GM19452 (cell line): ENCODE measurements at regions not wholly inside any gene's neighbourhood (a gene's known extent, or its start where the extent isn't known, plus 50 kb on each side); places are given as distances from the start of the nearest gene placed in this dataset.
"Not testable (repeated sequence)": the region's sequence is repeated elsewhere in the genome, so short reads cannot be mapped to it uniquely, and the experiment has no call there.

Experiments used
- ATAC-seq: cut with Tn5 transposase; IDR thresholded peaks from one replicate; pipeline ENCODE4 v1.9.1; 2021; ENCODE audit not compliant: unreplicated experiment

DNA sequence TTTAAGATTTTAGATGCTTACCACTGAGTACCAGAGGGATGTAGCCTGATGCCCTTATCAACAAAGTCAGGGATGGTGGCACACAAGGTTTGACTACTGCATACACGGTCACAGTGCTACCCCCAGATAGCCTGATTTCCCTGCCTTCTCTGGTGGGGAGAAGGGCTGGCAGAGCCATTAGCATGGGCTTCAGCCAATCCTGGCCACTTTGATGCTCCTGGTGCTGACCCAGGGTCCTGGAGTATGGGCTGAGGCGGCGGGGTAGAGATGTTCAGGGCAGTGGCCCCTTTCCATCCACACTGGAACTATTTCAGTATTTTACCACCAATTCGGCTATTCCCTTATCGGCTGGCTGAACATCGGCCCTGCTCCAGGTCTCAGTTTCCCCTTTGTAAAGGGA, 83.2 kb downstream of the POTEB3 start:
- ATAC-seq = not testable (repeated sequence)

DNA sequence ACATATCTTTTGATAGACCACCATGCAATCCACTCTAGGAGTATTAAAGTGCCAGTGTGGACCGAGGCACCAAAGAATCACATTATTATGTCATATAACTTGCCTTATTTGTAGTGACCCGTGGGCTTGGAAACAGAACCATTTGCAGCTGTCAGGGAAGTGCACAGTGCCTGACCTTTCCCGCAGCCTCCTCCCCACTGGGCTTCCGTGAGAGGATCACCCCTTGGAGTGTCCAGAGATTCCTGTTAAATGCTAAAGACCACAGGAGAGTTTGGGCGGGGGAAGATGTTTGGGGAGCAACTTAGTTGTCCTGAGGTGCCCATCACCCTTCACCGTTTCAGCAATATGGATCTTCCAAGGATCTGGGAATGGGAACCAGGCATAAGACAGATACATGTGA, 84.4 kb downstream of the POTEB3 start:
- ATAC-seq = not testable (repeated sequence)

DNA sequence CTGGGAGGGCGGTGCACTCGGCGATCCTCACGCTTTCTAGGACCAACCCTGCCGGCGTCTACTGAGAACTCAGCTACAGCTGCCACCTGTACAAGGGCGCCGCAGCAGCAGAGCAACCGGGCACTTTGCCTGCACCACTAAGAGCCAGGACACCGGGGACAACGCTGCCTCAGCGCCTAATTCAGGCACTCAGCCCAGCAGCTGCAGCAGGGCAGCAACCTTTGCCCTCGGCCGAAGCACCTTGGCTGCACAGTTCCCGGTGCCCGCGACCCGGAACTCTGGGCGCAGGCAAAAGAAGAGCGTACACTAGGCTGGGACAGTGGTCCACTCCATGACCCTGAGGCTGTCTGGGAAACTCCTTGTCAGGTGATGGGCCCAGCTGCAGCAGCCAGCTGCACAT, 85.7 kb downstream of the POTEB3 start:
- ATAC-seq = not testable (repeated sequence)

DNA sequence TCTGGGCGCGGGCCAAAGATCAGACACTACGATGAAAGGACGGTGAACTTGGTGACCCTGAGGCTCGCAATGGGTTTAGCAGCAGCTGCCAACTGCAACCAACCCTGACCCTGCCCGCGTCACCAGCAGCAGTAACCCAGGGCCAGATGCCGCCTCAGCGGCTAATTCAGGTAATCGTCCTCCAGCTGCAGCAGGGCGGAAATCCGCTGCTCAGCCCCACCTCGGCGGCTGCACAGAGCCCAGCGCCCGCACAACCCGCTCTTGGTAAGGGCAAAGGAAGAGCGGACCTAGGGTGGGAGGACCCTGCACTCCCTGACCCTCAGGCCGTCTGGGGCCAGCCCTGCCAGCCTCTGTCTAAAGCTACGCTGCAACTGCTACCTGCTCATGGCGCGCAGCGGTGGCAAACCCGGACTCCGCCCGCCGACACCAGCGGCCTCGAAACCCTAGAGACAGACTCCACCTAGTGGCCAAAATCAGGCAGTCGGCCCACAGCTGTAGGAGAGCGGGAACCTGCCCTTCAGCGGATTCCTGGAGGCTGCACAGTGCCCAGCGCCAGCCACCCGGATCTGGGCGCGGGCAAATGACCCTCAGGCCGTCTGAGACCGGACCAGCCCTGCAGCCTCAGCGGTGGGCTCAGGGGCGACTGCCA, 87.5 kb downstream of the POTEB3 start:
- ATAC-seq = not testable (repeated sequence)

DNA sequence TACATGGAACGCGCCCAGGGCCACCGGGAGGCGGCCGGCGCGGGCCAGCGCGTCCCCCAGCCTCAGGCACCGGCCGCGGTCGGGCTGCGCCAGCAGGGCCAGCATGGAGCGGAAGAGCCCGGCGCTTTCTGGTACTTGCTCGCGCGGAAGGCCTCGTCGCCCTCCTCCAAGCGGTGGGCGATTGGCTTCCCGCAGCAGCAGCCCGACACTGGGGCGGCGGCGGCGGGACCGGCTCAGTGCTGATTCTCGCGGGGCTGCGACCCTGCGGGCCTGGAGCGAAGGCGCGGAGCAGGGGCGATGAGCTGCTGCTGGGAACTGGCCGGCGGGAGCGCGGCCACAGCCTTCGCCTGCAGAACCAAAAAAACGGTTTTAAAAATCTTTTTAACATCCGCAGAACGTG, 95.3 kb downstream of the POTEB3 start:
- not testable (repeated sequence) for ATAC-seq

DNA sequence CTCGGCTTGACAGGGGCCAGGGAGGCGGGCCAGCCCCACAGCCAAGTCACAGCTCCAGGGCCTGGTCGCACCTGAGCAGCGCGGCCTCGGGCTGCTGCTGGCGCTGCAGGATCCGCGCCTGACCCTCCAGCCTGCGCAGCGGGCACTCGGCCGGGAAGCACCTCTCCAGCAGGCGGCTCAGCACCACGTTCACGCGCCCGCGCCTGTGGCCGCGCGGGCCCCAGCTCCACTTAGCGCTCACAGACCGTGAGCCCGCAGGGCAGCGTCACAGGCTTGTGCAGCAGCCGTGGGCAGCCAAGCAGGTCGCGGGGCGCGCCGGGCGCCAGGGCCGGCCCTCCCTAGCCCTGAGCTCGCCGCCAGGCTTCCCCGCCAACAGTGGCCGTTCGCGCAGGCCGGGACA, 95.8 kb downstream of the POTEB3 start:
- ATAC-seq = not testable (repeated sequence)

DNA sequence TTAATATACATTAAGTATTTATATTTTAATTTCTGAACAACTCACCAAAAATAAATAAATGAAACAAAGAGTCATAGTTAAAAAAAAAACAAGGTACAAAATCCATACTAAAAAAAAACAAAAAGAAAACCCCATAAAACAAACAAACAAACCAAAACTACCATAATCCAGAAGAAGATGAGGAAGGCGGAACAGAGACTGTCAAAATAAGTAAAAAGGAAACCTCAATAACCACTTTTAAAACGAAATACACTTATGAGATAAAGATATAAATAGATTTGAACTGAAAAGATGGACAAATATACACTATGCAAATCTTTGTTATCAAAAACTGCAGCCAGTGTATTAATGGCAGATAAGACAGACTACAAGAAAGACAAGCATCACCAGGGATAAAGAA, 103.3 kb downstream of the POTEB3 start:
- not testable (repeated sequence) for ATAC-seq

DNA sequence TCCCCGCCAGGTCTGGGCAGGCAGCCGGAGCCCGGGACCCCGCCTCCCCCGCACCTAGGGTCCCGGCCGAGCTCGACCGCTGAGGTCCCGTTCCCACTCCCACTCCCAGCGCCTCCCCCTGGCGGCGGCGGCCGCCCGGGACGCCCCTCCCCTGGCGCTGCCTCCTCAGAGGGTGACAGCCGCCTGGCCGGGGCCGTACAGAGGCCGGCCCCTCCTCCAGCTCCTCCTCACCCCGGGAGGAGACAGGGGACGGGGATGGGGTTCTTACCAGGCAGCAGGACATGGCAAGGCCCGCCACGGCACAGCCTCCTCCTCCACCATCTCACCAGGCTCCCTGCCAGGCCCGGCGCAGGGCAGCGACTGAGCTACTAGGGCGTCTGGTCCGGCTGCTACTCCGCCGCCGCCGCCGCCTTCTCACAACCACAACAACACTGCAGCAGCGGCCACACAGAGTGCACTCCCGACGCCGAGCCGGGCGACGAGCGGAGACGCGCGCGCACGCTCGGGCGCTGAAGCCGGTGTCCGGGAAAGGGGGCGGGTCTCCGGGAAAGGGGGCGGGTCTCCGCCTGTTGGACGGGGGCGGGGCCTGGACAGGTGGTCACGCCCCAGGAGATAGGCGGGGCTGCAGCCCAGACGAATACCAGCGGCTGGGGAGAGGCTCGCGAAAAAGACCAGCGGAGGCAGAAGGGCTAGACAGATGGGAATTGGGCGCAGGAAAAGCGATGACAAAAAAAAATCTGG, 115.4 kb downstream of the POTEB3 start:
- ATAC-seq = not testable (repeated sequence)

DNA sequence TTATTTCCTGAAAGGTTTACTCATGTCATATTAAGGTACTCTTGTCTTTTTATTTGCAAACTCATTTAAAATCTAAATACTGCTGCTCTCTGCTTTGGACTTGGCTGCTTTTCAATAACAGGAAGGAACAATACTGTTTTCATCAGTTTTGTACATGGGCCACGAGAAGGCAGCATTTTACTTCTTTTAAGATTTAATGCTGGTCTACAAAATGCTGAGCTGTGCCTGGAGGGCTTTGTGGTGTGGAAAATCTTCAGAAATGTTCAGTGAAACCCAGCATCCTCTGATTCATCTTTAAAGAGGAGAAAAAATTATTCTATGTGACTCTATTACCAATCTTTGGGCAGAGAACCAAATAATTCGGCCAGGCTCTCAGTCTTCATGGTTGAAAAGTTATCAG, 155.9 kb downstream of the POTEB3 start:
- ATAC-seq = not testable (repeated sequence)

DNA sequence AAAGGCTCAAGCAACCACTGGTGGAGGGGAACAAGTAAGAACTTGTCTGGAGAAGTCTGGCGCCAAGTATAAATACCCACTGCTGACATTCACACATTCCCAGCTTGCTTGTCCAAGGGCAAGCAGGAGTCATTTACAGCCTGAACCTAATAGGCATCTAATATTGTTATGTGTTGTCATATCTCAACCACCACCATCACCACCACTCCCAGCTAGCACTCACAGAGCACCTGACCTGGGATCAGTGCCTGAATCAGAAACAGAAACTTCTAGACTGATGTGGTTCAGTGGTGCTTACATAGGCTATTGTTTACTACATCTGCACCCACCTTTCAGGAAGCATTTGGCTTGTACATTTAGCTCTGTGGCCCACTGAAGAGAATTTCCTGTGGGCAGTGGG, 157.1 kb downstream of the POTEB3 start:
- ATAC-seq = peak; percentile 95

DNA sequence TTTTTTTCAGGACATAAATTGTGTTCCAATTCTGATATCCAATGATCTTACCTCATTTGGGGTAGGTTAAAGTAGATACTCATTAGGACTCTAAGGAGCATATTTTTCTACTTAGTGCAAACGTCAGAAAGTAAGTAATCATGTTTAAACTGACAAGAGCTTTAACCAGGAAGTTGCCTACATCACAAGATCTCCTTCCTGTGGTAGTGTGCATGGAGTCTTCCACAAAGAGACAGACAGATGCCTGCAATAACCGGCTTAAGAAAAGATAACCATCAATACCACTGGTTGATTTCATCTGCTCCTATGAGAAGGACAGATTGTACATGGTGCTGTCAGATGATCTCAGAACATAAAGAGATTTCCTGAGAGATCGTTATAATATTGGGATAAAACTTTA, 160.0 kb downstream of the POTEB3 start:
- not testable (repeated sequence) for ATAC-seq

DNA sequence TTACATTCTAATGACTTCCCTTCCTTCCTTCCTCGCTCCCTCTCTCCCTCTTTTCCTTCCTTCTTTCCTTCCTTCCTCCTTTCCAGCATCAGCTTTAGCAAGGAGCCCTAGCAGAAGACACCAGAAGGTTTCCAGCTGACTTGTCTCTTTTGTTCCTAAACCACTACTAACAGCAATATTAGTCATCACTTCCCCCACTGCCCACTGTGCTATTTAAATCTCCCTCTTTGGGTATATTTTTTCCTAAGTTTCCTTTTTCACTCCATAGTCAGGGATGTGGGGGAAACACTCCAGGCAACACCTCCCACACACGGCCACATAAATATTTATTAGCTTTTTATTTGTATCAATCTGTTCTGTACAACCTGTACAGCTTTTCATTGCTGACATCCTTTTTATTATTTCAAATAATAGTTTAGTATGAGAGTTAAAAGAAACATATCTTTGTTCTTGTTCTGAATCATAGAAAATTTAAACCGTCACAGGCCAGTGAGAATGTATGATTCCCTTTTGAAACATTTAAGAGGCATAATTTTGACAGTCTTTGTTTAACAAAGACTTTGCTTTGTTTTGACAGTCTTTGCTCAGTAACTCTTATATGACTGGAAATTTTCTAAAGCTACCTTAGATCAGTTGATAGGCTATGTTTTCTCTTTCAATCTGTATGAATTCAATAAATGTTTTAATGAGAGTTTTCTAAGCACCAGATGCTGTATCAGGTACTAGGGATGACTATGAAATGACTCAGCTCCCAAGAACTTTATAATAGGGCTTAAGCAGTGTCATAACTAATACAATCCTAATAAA, 167.9 kb downstream of the POTEB3 start:
- not testable (repeated sequence) for ATAC-seq

DNA sequence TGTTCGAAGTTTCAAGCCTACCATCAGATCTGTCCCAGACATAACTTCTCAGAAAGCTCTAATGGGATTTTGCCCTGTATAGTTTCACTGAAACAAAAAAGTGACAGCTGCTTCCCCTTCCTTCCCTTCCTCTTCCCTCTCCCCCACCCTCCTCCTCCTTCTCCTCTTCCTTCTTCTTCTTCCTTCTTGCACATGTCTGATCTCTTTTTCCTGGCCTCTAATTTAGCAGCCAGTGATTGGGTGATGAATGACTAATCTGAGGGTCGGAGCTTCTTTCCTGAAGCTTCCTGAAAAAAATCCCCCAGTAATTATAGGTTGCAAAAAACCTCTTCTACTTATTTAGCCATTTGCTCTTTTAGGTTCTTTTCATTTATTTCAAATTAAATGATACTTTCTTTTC, 168.7 kb downstream of the POTEB3 start:
- ATAC-seq = no peak

DNA sequence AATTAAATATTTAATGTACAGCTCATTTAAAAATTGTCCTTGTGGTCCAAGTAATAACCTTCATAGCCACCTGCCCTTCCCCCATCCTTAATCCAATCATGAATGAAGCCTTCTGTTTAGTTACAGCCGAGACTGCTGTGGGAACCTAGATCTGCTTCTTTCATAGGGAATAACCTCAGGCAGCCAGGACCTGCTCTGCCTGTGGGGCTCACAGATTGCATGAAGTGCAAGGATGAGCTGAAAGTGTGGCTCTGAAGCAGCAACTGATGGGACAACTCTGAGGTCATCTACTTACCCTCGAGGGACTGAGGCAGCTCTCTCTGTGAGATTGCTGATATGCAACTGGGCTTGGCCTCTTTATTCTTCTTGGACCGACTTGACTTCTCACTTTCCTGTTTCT, 169.8 kb downstream of the POTEB3 start:
- no peak for ATAC-seq

DNA sequence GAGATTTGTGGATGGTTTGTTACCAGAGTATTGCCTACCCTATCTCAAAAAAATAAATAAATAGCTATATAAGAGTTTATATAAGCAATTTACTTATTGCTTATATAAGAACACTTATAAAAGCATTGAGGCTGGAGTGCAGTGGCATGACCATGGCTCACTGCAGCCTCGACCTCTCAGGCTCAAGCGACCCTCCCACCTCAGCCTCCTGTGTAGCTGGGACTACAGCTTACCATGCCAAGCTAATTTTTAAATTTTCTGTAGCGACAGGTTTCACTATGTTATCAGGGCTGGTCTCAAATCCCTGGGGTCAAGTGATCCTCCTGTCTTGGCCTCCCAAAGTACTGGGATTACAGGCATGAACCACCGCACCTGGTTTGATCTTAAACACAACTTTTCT, 170.6 kb downstream of the POTEB3 start:
- ATAC-seq = not testable (repeated sequence)

DNA sequence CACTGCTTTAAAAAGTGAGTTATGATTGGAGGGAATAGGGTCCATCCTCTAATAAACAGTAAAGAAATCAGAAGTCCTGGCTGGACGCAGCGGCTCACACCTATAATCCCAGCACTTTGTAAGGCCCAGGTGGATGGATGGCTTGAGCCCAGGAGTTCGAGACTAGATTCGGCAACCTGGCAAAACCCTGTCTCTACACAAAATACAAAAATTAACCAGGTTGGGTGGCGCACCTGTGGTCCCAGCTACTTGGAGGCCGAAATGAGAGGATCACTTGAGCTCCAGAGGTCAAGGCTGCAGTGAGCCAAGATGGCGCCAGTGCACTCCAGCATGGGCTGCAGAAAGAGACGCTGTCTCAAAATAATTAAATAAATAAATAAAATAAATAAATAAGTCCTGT, 171.2 kb downstream of the POTEB3 start:
- no peak for ATAC-seq

DNA sequence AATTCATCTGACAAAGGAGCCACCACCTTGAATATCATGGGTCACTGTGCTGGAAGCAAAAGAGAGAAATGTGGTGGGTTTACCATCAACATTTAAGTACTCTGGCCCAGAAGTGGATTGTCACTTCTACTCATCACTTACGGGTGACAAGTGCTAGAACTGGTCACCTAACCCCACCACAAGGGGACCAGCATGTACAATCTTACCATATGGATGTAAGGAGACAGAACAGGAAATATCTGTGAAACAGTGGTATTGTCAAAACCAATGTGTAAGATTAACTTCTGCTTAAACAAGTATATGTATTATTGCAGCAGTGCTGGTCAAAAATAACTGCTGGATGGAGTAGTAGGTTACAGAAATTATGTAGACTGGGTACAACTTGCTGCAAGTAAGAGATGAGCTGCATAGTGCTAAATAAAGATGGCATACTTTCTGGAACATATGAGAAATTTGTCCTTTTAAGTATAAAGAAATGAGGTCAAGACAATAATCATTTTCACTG, 171.8 kb downstream of the POTEB3 start:
- ATAC-seq = no peak

DNA sequence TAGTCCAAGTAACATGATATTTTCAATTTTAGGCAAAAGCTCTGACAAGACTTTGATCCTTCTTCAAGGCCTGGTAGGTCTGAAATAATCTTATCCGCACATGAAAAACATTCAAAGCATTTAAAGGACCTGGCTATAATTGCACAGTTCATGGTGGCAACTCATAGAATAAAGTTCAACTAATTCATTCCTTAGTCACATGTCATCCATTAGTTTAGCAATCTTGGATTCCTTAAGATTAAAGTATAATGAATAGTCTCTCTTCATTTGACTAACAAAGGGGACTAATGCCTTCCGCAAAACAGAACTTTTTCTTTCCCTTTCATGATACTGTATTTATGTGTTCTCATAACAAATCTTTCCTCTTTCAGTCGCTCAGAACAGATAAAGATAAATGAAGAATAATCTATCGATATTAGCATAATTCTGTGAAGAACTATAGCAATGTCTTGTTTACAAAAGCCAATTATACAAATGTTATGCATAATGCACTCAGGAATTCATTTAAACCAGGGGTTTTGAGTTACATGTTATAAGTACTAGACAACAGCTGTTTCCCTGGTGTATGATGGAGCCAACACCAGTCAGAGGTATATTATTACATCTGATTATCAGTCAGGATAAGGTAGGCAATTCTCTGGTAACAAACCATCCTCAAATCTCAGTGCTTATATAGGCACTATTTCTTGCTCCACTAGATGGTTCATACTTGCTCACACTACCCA, 172.5 kb downstream of the POTEB3 start:
- ATAC-seq = no peak

DNA sequence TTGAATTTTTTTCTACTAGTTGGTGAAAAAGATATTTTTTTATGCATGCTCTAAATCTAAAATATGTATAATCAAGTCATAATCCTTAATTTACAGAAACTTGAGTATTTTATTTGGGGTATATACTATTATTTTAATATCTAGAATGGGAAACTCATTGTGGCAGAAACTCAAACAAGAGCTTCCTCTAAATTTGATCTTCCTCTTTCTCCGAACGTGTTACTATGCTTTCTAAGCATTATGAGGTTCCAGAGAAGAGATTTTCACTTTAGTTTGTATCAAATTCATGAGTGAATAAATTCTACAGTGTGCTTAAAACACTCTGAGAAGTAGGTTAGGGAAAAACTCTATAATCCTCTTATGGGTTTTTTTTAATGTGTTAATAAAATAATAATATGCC, 173.1 kb downstream of the POTEB3 start:
- no peak for ATAC-seq

DNA sequence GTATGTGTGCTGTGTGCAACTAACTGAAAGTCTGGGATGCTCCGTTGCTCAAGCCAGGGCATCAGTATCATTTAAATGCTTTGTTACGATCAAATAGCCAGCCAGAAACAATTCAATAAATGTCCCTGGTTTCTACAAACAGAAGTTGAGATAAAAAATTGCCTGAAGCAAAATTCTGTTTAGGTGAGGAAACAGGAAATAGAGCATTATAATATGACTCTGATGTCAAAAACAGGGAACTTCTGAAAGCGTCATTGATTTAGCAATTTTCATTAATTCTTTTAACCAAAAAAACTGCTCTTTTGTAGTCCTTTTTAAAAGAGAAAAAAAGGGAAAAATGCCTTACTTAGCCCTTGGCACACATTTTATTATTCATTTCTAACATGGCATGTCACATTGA, 174.7 kb downstream of the POTEB3 start:
- not testable (repeated sequence) for ATAC-seq

DNA sequence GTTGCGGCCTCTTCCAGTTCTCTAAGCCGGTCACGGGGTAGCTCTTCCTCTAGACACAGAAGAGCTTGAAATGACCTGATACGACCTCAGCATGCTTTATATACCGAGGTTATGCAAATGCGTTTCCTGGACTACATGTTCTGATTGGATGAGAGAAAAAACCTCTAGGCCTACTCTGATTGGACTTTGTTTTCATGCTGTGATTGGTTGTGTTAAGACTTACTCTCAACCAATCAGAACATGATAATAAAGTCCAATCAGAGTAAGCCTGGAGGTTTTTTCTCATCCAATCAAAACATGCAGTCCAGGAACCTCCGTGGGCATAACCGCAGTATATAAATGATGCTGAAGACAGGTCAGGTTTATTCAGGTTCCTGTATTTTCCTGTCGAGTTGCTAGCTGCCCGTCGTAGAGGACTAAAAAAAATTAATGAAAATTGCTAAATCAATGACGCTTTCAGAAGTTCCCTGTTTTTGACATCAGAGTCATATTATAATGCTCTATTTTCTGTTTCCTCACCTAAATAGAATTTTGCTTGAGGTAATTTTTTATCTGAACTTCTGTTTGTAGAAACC, 177.4 kb downstream of the POTEB3 start:
- no peak for ATAC-seq
